Sigmoid colon (tissue), 3 donors: ENCODE measurements at regions not wholly inside any gene's neighbourhood (a gene's known extent, or its start where the extent isn't known, plus 50 kb on each side); places are given as distances from the start of the nearest gene placed in this dataset.

Source experiments
- CTCF ChIP-seq, 4 experiments: fragments of 450-650 bp in 3 of 4; fragments of 200-600 bp in 1 of 4; IDR thresholded peaks; one replicate each; pipeline ENCODE4 v1.5.1; 2016 to 2019; ENCODE audit warnings: antibody characterized with exemption in 4 of 4, mild to moderate bottlenecking in 3 of 4, moderate library complexity in 2 of 4
- POLR2A ChIP-seq, 2 donors: fragments of 450-650 bp; IDR thresholded peaks; one replicate each; pipeline ENCODE4 v1.6.1; 2016; ENCODE audit warnings: antibody characterized with exemption in 2 of 2, mild to moderate bottlenecking in 2 of 2, moderate library complexity in 2 of 2

- TF ChIP-seq CTCF (IDR thresholded peaks at IDR 0.05) (no peak), POLR2A (IDR thresholded peaks at IDR 0.05) (no peak)
Measured at GRCh38 chr1:36571106-36571505, 88.4 kb upstream of the CSF3R start.
